GM12801 (cell line): ENCODE measurements at regions not wholly inside any gene's neighbourhood (a gene's known extent, or its start where the extent isn't known, plus 50 kb on each side); places are given as distances from the start of the nearest gene placed in this dataset.

ENCODE experiments used
- TF ChIP-seq, protein P1 (sequence below): IDR thresholded peaks from one replicate; pipeline ENCODE4 v1.5.1; 2011; ENCODE audit warnings: control low read depth; ENCODE audit not compliant: insufficient read length; ENCODE audit errors: extremely low read depth

DNA sequence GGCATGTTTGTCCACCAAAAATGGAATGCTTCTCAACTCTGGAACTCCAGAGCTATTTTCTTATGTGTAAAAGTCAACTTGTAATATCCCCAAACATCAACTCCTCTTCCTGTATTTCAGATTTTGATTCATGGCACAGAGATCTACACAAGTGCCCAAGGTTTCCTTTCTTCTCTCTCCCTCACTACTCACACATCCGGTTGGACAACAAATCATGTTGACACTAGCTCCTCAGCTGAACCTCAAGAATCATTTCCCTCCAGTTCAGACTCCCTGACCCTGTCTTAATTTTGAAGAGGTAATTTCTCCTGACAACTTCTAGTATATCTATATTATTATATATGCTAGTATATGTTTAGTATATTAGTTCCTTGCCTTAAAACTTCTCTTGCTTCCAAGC is 485.4 kb upstream of the CCDC196 start:
- TF ChIP-seq, protein P1, sequence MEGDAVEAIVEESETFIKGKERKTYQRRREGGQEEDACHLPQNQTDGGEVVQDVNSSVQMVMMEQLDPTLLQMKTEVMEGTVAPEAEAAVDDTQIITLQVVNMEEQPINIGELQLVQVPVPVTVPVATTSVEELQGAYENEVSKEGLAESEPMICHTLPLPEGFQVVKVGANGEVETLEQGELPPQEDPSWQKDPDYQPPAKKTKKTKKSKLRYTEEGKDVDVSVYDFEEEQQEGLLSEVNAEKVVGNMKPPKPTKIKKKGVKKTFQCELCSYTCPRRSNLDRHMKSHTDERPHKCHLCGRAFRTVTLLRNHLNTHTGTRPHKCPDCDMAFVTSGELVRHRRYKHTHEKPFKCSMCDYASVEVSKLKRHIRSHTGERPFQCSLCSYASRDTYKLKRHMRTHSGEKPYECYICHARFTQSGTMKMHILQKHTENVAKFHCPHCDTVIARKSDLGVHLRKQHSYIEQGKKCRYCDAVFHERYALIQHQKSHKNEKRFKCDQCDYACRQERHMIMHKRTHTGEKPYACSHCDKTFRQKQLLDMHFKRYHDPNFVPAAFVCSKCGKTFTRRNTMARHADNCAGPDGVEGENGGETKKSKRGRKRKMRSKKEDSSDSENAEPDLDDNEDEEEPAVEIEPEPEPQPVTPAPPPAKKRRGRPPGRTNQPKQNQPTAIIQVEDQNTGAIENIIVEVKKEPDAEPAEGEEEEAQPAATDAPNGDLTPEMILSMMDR: no peak

DNA sequence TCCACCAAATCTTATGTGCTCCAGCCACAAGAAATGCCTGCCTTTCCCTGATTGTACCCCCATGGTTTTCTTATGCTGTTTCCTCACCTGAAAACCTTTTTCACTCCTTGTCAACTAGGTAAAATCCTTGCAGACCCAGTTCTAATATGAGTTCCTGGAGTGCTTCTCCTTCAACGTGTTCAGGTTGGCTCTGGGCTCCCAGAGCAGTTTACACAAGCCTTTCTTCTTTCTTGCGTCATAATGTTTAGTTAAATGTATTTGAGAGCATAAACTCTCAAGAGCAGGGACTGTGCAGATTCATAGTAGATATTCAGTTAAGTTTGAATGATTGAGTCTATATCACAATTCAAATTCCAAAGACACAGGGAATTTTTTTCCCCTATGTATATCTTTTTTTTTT is 484.8 kb upstream of the CCDC196 start:
- TF ChIP-seq, protein P1: no peak

DNA sequence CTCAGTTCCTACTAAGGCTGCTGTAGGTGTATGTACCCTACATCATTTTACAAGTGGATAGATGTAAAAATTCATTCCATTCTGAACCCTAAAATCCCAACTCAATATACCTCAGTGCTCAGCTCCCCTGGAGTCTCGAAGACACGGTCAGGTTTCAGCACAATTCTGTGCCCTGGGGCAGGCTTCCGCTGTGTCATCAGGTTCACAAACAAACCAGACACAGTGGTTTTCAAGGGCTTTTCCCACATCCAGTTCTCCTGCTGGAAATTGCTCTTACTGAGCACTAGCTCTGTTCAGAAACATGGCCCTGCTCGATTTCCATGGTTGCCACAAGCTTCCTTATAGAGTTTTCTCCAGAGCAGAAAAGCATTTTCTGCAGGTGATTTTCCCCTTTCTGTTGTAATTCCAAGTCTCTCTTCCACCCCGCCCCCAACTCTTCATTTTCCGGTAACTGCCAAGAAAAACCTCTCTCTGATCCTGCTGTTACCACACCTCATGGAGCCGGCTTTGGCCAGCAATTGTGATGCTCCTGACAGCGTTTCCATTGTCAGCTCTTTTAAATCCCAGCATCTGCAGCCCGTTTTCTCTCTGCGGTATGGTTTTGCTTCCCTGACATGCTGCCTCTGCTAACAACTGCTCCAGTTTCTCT is 483.0 kb upstream of the CCDC196 start:
- TF ChIP-seq, protein P1: no peak

- TF ChIP-seq, protein P1: no peak
These were observed 480.2 kb upstream of the CCDC196 start for GRCh38 chr14:66005900-66006434.

DNA sequence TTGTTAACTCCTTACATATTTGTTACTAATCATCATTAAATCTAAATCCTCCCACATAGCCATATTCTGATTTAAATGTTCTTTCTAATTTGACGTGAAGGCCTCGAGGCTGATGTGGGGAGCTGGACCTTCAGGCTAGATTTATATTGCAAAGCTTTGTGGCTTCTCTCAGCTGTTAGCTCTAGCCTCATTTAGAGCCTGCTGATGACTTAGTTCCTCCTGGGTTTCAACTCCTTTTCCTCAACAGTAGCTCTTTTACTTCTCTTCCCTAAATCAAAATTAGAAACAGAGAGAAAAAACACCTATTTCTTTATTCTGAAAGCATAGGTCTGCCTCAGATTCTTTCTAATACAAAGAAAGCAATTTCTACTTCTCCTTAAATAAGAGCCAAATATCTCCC is 477.5 kb upstream of the CCDC196 start:
- TF ChIP-seq, protein P1: no peak

- TF ChIP-seq, protein P1: no peak
These were observed 477.1 kb upstream of the CCDC196 start for GRCh38 chr14:66009089-66009488.

GRCh38 chr14:66010695-66011094 is 475.5 kb upstream of the CCDC196 start:
- TF ChIP-seq, protein P1: no peak
